NCI-H146 treated with DMSO at 0.1 percent for 48 hours (cell line): ENCODE measurements at regions not wholly inside any gene's neighbourhood (a gene's known extent, or its start where the extent isn't known, plus 50 kb on each side); places are given as distances from the start of the nearest gene placed in this dataset.
"Not testable (repeated sequence)": the region's sequence is repeated elsewhere in the genome, so short reads cannot be mapped to it uniquely, and the experiment has no call there.

Experiments
- DNase-seq: peaks from one replicate; lab custom pipeline; 2025; ENCODE audit not compliant: unreplicated experiment; lab: John Stamatoyannopoulos, UW

- no peak for DNase-seq
Measured at GRCh38 chr7:149683181-149683580, 90.2 kb downstream of the ZNF467 start.

GRCh38 chr7:149682038-149682437 lies 91.3 kb downstream of the ZNF467 start:
- no peak for DNase-seq

GRCh38 chr7:149681274-149681673 lies 92.1 kb downstream of the ZNF467 start:
- DNase-seq = no peak

- no peak for DNase-seq
Measured at GRCh38 chr7:149680331-149681025, 92.9 kb downstream of the ZNF467 start.

- not testable (repeated sequence) for DNase-seq
Measured at GRCh38 chr7:149674728-149675385, 98.5 kb downstream of the ZNF467 start.

- DNase-seq = no peak
Measured at GRCh38 chr7:149673006-149673405, 100.4 kb downstream of the ZNF467 start.

- DNase-seq = no peak
Measured at GRCh38 chr7:149670288-149670687, 103.1 kb downstream of the ZNF467 start.

- no peak for DNase-seq
Measured at GRCh38 chr7:149669121-149669818, 104.1 kb downstream of the ZNF467 start.

- no peak for DNase-seq
Measured at GRCh38 chr7:149666360-149666945, 106.9 kb downstream of the ZNF467 start.

- DNase-seq = not testable (repeated sequence)
Measured at GRCh38 chr7:149665618-149666017, 107.8 kb downstream of the ZNF467 start.

- DNase-seq = no peak
Measured at GRCh38 chr7:149664666-149665065, 108.7 kb downstream of the ZNF467 start.

- DNase-seq = no peak
Measured at GRCh38 chr7:149664176-149664575, 109.2 kb downstream of the ZNF467 start.

- no peak for DNase-seq
Measured at GRCh38 chr7:149662591-149663095, 110.7 kb downstream of the ZNF467 start.

- DNase-seq = no peak
Measured at GRCh38 chr7:149655784-149656183, 117.6 kb downstream of the ZNF467 start.

- no peak for DNase-seq
Measured at GRCh38 chr7:149654588-149654987, 118.8 kb downstream of the ZNF467 start.

- not testable (repeated sequence) for DNase-seq
Measured at GRCh38 chr7:149650190-149650589, 123.2 kb downstream of the ZNF467 start.

GRCh38 chr7:149644754-149645153 lies 128.6 kb downstream of the ZNF467 start:
- DNase-seq = no peak

GRCh38 chr7:149642589-149642988 lies 130.8 kb downstream of the ZNF467 start:
- DNase-seq = no peak

- DNase-seq = no peak
Measured at GRCh38 chr7:149638566-149639320, 134.6 kb downstream of the ZNF467 start.

GRCh38 chr7:149637911-149638565 lies 135.3 kb downstream of the ZNF467 start:
- DNase-seq = no peak
